ENCODE measurements at regions not wholly inside any gene's neighbourhood (a gene's known extent, or its start where the extent isn't known, plus 50 kb on each side); places are given as distances from the start of the nearest gene placed in this dataset.
A peak's percentile ranks its signal among the peaks of the same experiment; 100 is the strongest.

- ATAC-seq (ENCODE audit: insufficient read depth, low FRiP score) (no peak), DNase-seq (peak in 1 of 3 donors; percentile 19)
- H3K9ac ChIP-seq (ENCODE audit: insufficient read depth in 1 of 2, low read length in 2 of 2) = no peak overlapping the region
- H3K36me3 ChIP-seq (ENCODE audit: control insufficient read depth in 4 of 4, insufficient read depth in 4 of 4, low read length in 4 of 4) = no peaks in the 10 kb centered on the region
- WGBS, 2 donors = 52 to 58% methylated on average over 4 of the region's 4 CpGs
- H3K27ac ChIP-seq (ENCODE audit: low read depth in 1 of 2, low read length in 1 of 2) = no peak overlapping the region
- TF ChIP-seq CTCF (IDR thresholded peaks at IDR 0.05; ENCODE audit: control extremely low read depth, extremely low read depth) = no peak
- H3K4me1 ChIP-seq (ENCODE audit: control insufficient read depth in 5 of 5, insufficient read depth in 5 of 5, low read length in 5 of 5) = no peaks in the 10 kb centered on the region
- H3K9me3 ChIP-seq (ENCODE audit: control insufficient read depth in 4 of 4, insufficient read depth in 3 of 4, low read length in 3 of 4) = no peaks in the 10 kb centered on the region
- H3K27me3 ChIP-seq (ENCODE audit: control insufficient read depth in 3 of 3, insufficient read depth in 3 of 3, low read length in 2 of 3) = peaks cover 0 to 5% (median 0%) of the 10 kb centered on the region in 3 donors
- H3K4me3 ChIP-seq = no peak overlapping the region
Measured at GRCh38 chr20:41889844-41890224, 271.7 kb upstream of the CHD6 start.

GRCh38 chr20:41889126-41889843 lies 271.1 kb upstream of the CHD6 start:
- Histone ChIP-seq H3K9me3 (ENCODE audit: control insufficient read depth in 4 of 4, insufficient read depth in 3 of 4, low read length in 3 of 4) (no peaks in the 10 kb centered on the region), H3K36me3 (ENCODE audit: control insufficient read depth in 4 of 4, insufficient read depth in 4 of 4, low read length in 4 of 4) (no peaks in the 10 kb centered on the region), H3K4me1 (ENCODE audit: control insufficient read depth in 5 of 5, insufficient read depth in 5 of 5, low read length in 5 of 5) (peaks cover 0 to 5% (median 0%) of the 10 kb centered on the region in 5 donors), H3K27me3 (ENCODE audit: control insufficient read depth in 3 of 3, insufficient read depth in 3 of 3, low read length in 2 of 3) (peaks cover 0 to 5% (median 0%) of the 10 kb centered on the region in 3 donors), H3K27ac (ENCODE audit: low read depth in 1 of 2, low read length in 1 of 2) (no peak overlapping the region), H3K9ac (ENCODE audit: insufficient read depth in 1 of 2, low read length in 2 of 2) (no peak overlapping the region), H3K4me3 (no peak overlapping the region)
- no peak for TF ChIP-seq CTCF (IDR thresholded peaks at IDR 0.05; ENCODE audit: control extremely low read depth, extremely low read depth)
- ATAC-seq (ENCODE audit: insufficient read depth, low FRiP score) (no peak), DNase-seq (peak in 1 of 3 donors; percentile 56)
- WGBS, 2 donors = 68 to 71% methylated on average over 3 of the region's 3 CpGs

DNA sequence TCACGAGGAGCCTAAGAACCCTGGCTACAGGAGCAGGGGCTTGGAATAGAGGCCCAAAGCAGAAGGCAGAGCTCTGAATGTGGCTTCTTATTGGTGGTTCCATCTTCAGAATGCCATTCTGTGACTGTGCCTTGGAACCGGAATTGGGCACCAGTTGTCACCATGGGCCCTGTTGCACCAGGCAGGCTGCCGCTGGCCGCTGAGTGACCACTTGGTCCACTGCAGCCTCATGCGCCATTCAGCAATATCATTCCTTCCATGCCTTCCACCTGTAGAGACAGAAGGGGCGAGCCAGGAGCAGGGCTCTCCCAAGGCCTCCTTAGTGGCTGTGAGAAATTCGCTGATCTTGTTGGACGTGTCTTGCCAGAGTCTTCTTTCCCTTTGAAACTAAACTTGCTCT lies 270.3 kb upstream of the CHD6 start:
- H3K9me3 ChIP-seq (ENCODE audit: control insufficient read depth in 4 of 4, insufficient read depth in 3 of 4, low read length in 3 of 4) = no peaks in the 10 kb centered on the region
- H3K4me1 ChIP-seq (ENCODE audit: control insufficient read depth in 5 of 5, insufficient read depth in 5 of 5, low read length in 5 of 5) = peaks cover 0 to 5% (median 0%) of the 10 kb centered on the region in 5 donors
- H3K27me3 ChIP-seq (ENCODE audit: control insufficient read depth in 3 of 3, insufficient read depth in 3 of 3, low read length in 2 of 3) = peaks cover 0 to 2% (median 0%) of the 10 kb centered on the region in 3 donors
- no peak overlapping the region for H3K27ac ChIP-seq (ENCODE audit: low read depth in 1 of 2, low read length in 1 of 2)
- no peak for ATAC-seq (ENCODE audit: insufficient read depth, low FRiP score)
- no peak overlapping the region for H3K4me3 ChIP-seq
- 89% methylated on average over 8 of the region's 8 CpGs for WGBS, 2 donors
- no peaks in the 10 kb centered on the region for H3K36me3 ChIP-seq (ENCODE audit: control insufficient read depth in 4 of 4, insufficient read depth in 4 of 4, low read length in 4 of 4)
- no peak overlapping the region for H3K9ac ChIP-seq (ENCODE audit: insufficient read depth in 1 of 2, low read length in 2 of 2)
- DNase-seq = no peak
- TF ChIP-seq CTCF (IDR thresholded peaks at IDR 0.05; ENCODE audit: control extremely low read depth, extremely low read depth) = no peak

All from lung (tissue), 11 donors.